ENCODE measurements at regions not wholly inside any gene's neighbourhood (a gene's known extent, or its start where the extent isn't known, plus 50 kb on each side); places are given as distances from the start of the nearest gene placed in this dataset.

GRCh38 chr4:82069883-82070638, 303.7 kb downstream of the HNRNPD start:
- no peak for DNase-seq (ENCODE audit: extremely low spot score)
- ChIA-PET CTCF (no interaction called here), POLR2A (no interaction called here)
- no peak for TF ChIP-seq CTBP1 (IDR thresholded peaks at IDR 0.05; ENCODE audit: borderline replicate concordance)
- no peak for TF ChIP-seq TARDBP (IDR thresholded peaks at IDR 0.05)
- TF ChIP-seq L3MBTL2 (conservative IDR thresholded peaks at IDR 0.05) = no peak
- TF ChIP-seq BHLHE40 (IDR thresholded peaks at IDR 0.05; ENCODE audit: borderline replicate concordance) = no peak

GRCh38 chr4:82063017-82063416, 310.8 kb downstream of the HNRNPD start:
- TF ChIP-seq BHLHE40 (IDR thresholded peaks at IDR 0.05; ENCODE audit: borderline replicate concordance) (no peak), LEF1 (IDR thresholded peaks at IDR 0.05; ENCODE audit: borderline replicate concordance) (no peak), SP1 (IDR thresholded peaks at IDR 0.05) (no peak), ARNT (IDR thresholded peaks at IDR 0.05) (no peak), ELF4 (IDR thresholded peaks at IDR 0.05) (no peak), TARDBP (IDR thresholded peaks at IDR 0.05) (no peak), L3MBTL2 (conservative IDR thresholded peaks at IDR 0.05) (no peak), CTBP1 (IDR thresholded peaks at IDR 0.05; ENCODE audit: borderline replicate concordance) (no peak), FOXK2 (IDR thresholded peaks at IDR 0.05) (no peak), FOXM1 (IDR thresholded peaks at IDR 0.05; ENCODE audit: borderline replicate concordance) (no peak), ZNF384 (IDR thresholded peaks at IDR 0.05) (no peak), PKNOX1 (IDR thresholded peaks at IDR 0.05) (no peak)
- no peak for DNase-seq (ENCODE audit: extremely low spot score)
- ChIA-PET CTCF (no interaction called here), POLR2A (no interaction called here)

GRCh38 chr4:82057990-82058544, 315.7 kb downstream of the HNRNPD start:
- no peak for DNase-seq (ENCODE audit: extremely low spot score)
- TF ChIP-seq ZNF384 (IDR thresholded peaks at IDR 0.05) (no peak), SUZ12 (IDR thresholded peaks at IDR 0.05) (no peak), LEF1 (IDR thresholded peaks at IDR 0.05; ENCODE audit: borderline replicate concordance) (no peak), L3MBTL2 (conservative IDR thresholded peaks at IDR 0.05) (no peak), FOXM1 (IDR thresholded peaks at IDR 0.05; ENCODE audit: borderline replicate concordance) (no peak), TARDBP (IDR thresholded peaks at IDR 0.05) (no peak), ARNT (IDR thresholded peaks at IDR 0.05) (no peak), ELF4 (IDR thresholded peaks at IDR 0.05) (no peak), HDGF (IDR thresholded peaks at IDR 0.05; ENCODE audit: borderline replicate concordance) (no peak), SP1 (IDR thresholded peaks at IDR 0.05) (no peak), PKNOX1 (IDR thresholded peaks at IDR 0.05) (no peak), NFRKB (IDR thresholded peaks at IDR 0.05) (no peak), FOXA1 (IDR thresholded peaks at IDR 0.05) (no peak), BHLHE40 (IDR thresholded peaks at IDR 0.05; ENCODE audit: borderline replicate concordance) (no peak), FOXK2 (IDR thresholded peaks at IDR 0.05) (no peak), CTBP1 (IDR thresholded peaks at IDR 0.05; ENCODE audit: borderline replicate concordance) (no peak)
- POLR2A ChIA-PET = no interaction called here
- CTCF ChIA-PET = no interaction called here

- no peak for TF ChIP-seq LEF1 (IDR thresholded peaks at IDR 0.05; ENCODE audit: borderline replicate concordance)
- TF ChIP-seq ARNT (IDR thresholded peaks at IDR 0.05) = no peak
- TF ChIP-seq HDGF (IDR thresholded peaks at IDR 0.05; ENCODE audit: borderline replicate concordance) = no peak
- TF ChIP-seq ZNF384 (IDR thresholded peaks at IDR 0.05) = no peak
- TF ChIP-seq PKNOX1 (IDR thresholded peaks at IDR 0.05) = no peak
- TF ChIP-seq BHLHE40 (IDR thresholded peaks at IDR 0.05; ENCODE audit: borderline replicate concordance) = no peak
- DNase-seq (ENCODE audit: extremely low spot score) = no peak
- CTCF ChIA-PET = no interaction called here
- POLR2A ChIA-PET = no interaction called here
These were observed 318.6 kb downstream of the HNRNPD start for GRCh38 chr4:82055156-82055555.

- CTCF ChIA-PET = no interaction called here
- POLR2A ChIA-PET = no interaction called here
- no peak for TF ChIP-seq FOXA1 (IDR thresholded peaks at IDR 0.05)
- no peak for TF ChIP-seq SP1 (IDR thresholded peaks at IDR 0.05)
- TF ChIP-seq L3MBTL2 (conservative IDR thresholded peaks at IDR 0.05) = no peak
- TF ChIP-seq TARDBP (IDR thresholded peaks at IDR 0.05) = no peak
- TF ChIP-seq HDGF (IDR thresholded peaks at IDR 0.05; ENCODE audit: borderline replicate concordance) = no peak
- no peak for TF ChIP-seq CTBP1 (IDR thresholded peaks at IDR 0.05; ENCODE audit: borderline replicate concordance)
- no peak for TF ChIP-seq FOXK2 (IDR thresholded peaks at IDR 0.05)
- TF ChIP-seq ARNT (IDR thresholded peaks at IDR 0.05) = no peak
- TF ChIP-seq NFRKB (IDR thresholded peaks at IDR 0.05) = no peak
- no peak for TF ChIP-seq LEF1 (IDR thresholded peaks at IDR 0.05; ENCODE audit: borderline replicate concordance)
- no peak for TF ChIP-seq ZNF384 (IDR thresholded peaks at IDR 0.05)
- no peak for DNase-seq (ENCODE audit: extremely low spot score)
These were observed 320.4 kb downstream of the HNRNPD start for GRCh38 chr4:82053396-82053795.

- DNase-seq (ENCODE audit: extremely low spot score) = no peak
- ChIA-PET POLR2A (no interaction called here), CTCF (no interaction called here)
- TF ChIP-seq PKNOX1 (IDR thresholded peaks at IDR 0.05) (no peak), BHLHE40 (IDR thresholded peaks at IDR 0.05; ENCODE audit: borderline replicate concordance) (no peak), SUZ12 (IDR thresholded peaks at IDR 0.05) (no peak), SP1 (IDR thresholded peaks at IDR 0.05) (no peak), ZNF384 (IDR thresholded peaks at IDR 0.05) (no peak), ARNT (IDR thresholded peaks at IDR 0.05) (no peak), FOXA1 (IDR thresholded peaks at IDR 0.05) (no peak), NFRKB (IDR thresholded peaks at IDR 0.05) (no peak), FOXK2 (IDR thresholded peaks at IDR 0.05) (no peak), L3MBTL2 (conservative IDR thresholded peaks at IDR 0.05) (no peak)
These were observed 323.0 kb downstream of the HNRNPD start for GRCh38 chr4:82050796-82051195.

All from HEK293T (cell line).